Activated T-cell treated with anti-CD3 and anti-CD28 coated beads for 4 hours (primary cell): ENCODE measurements at regions not wholly inside any gene's neighbourhood (a gene's known extent, or its start where the extent isn't known, plus 50 kb on each side); places are given as distances from the start of the nearest gene placed in this dataset.
"Not testable (repeated sequence)": the region's sequence is repeated elsewhere in the genome, so short reads cannot be mapped to it uniquely, and the experiment has no call there.

Source experiments
- DNase-seq: peaks from one replicate; pipeline ENCODE4 v3.0.0-alpha.2; 2020

- no peak for DNase-seq
Measured at GRCh38 chr6:120484146-120484545, 850.1 kb downstream of the TBC1D32 start.

GRCh38 chr6:120478650-120479049, 855.6 kb downstream of the TBC1D32 start:
- no peak for DNase-seq

- DNase-seq: no peak
Measured at GRCh38 chr6:120473804-120474203, 860.5 kb downstream of the TBC1D32 start.

DNA sequence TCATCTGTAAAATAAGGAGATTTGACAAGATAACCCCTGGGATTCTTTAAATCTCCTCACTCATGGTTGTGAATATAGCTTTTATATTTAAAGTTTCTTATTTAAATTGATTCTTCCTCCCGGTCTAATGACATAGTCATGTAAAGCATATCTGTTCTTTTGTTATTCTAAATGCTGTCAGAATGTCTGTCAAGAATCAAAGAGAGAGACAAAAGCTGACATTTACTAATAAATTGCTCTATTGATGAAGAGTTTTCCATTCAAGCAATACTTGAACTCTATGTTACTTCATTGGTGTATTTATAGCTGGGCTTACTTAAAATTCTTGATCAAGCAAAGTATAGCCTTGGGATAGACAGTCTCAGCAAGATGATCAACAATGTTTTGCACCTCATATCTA, 865.8 kb downstream of the TBC1D32 start:
- DNase-seq: no peak

- DNase-seq: no peak
Measured at GRCh38 chr6:120451508-120451907, 882.8 kb downstream of the TBC1D32 start.

GRCh38 chr6:120447605-120448004, 886.7 kb downstream of the TBC1D32 start:
- DNase-seq: no peak

- not testable (repeated sequence) for DNase-seq
Measured at GRCh38 chr6:120432840-120433239, 901.4 kb downstream of the TBC1D32 start.

DNA sequence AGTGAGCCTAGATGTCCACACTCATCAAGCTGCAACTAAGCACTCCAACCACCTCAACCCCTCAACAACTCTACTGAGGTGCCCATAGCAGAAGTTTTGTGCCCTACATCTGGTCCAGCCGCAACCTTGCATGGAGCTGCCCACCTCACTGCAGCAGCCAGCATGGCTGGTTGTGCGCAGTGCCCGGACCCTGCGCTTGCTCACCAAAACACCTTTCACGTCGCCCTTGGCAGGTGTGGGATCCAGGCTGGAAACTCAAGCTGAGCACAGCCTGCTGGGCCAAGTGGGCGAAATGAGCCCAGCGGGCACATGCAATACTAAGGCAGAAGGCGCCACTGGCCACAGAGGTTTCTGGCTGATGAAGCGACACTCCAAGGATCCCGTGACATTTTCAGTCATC, 902.4 kb downstream of the TBC1D32 start:
- no peak for DNase-seq

GRCh38 chr6:120411394-120411793, 922.9 kb downstream of the TBC1D32 start:
- DNase-seq: no peak

- DNase-seq: no peak
Measured at GRCh38 chr6:120410586-120410985, 923.7 kb downstream of the TBC1D32 start.

DNA sequence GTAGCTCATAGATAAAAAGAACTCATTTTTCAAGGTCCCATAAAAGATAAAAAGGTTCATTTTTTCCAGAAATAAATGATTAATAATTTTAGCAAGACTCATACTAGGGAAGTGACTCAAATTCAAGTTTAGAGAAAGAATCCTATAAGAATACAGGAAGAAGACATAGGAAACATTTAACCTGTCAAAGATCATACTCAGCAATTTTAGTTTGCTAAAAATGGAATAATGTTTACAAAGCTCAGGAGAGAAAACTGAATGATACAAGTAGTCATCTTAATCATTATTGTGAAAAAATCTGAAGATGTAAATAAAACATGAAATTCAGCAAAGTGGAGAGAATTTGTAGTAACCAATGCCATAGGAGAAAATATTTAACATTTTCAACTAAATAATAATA, 926.6 kb downstream of the TBC1D32 start:
- DNase-seq: no peak

DNA sequence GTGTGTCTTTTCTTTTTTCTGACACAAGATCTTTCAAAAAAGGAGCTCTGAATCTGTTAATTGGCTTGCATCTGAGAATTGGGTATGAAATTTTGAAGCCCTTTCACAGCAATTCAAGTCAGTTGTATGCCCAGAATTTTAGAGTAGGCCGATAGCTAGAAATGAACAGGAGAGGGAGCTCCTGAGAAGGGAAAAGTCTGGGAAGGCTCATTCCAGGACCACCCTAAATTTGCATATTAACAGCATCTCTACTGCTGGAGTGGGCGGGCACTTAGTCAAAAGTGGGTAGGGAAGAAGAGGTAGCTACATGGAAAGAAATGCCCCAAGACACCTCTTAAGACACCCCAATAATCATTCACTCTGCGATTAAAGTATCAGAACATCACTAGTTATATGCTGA, 928.3 kb downstream of the TBC1D32 start:
- DNase-seq: no peak

- no peak for DNase-seq
Measured at GRCh38 chr6:120395784-120396183, 938.5 kb downstream of the TBC1D32 start.

- no peak for DNase-seq
Measured at GRCh38 chr6:120395330-120395729, 939.0 kb downstream of the TBC1D32 start.

- DNase-seq: no peak
Measured at GRCh38 chr6:120392941-120393340, 941.3 kb downstream of the TBC1D32 start.

- no peak for DNase-seq
Measured at GRCh38 chr6:120384671-120385070, 949.6 kb downstream of the TBC1D32 start.

DNA sequence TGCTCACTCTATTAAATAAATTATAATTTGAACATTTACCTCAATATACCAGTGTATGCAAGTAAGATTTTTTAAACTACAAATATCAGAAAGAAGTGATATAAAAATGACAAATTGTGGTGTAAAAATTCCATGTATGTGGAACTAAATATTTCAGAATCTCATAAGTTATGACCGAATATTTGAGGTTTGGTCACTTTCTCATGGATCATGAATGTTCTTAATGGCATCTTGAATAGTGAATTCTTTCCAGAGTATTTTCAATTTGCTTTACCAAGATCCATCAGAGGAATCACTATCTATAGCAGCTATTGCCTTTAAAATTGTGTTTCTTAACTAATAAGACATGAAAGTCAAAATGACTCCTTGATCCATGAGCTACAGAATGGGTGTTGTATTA, 950.6 kb downstream of the TBC1D32 start:
- no peak for DNase-seq

DNA sequence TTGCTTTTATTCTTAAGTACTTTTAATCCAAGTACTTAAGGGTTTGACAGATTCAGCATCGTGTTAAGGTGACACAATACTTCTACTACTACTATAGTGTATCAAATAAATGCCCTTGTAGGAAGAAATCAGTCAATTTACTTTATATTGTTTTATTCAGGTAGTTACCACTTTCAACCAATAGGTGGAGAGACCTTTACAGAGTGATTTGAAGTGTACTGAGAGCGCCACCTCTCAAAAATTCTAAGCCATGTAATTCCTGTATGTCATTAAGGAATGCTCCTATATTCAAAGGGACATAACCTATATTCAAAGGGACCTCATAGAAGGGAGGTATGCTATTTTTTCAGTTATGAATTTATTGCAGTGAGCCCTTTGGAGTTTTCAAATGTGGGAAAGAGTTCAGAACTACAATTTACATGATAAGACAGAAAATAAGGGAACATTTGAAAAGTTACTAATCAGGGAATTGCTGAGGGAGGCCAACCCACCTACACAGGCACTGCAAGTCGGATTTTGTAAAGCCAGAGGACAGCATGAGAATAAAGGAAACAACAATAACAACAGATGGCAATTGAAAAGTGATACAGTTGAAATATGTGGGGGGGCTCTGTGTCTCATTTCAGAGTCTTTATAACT, 955.6 kb downstream of the TBC1D32 start:
- no peak for DNase-seq

DNA sequence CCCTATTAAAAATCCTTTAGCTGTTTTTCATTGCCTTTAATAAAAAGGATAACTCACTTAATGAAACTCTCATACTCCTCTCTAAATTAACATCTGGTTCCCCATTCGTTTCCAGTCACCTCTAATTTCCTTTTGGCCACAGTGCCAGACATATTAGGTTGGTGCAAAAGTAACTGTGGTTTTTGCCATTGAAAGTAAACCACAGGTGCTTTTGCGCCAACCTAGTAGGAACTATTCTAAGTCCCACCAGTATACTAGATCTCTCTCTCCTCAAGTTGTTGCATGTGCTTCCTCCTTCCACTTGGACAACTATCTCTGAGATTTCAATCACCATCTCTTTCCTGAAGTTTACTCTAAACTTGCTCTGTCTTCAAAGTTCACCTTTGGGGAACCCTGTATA, 961.1 kb downstream of the TBC1D32 start:
- DNase-seq: no peak

GRCh38 chr6:120363429-120363828, 970.9 kb downstream of the TBC1D32 start:
- no peak for DNase-seq

- DNase-seq: not testable (repeated sequence)
Measured at GRCh38 chr6:120358535-120358934, 975.7 kb downstream of the TBC1D32 start.

- no peak for DNase-seq
Measured at GRCh38 chr6:120357447-120357846, 976.8 kb downstream of the TBC1D32 start.

DNA sequence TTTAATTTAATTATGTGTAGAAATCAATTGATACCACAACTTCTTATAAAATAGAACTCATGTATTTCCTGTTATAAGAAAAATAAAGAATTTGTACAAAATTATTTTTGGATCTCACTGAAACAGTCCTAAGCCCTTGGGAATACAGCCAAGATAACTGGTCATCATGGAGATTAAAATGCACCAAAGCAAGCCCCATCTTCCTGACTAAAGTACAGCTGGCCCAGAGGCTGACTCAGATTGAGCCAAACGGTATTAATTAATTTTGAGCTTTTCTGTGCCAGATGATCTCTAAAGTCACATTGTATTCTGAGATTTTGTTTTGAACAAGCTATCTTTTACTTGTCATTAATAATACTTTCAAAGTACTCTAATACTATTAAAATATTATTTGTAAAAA, 978.5 kb downstream of the TBC1D32 start:
- DNase-seq: no peak

GRCh38 chr6:120354452-120355098, 979.7 kb downstream of the TBC1D32 start:
- DNase-seq: no peak

GRCh38 chr6:120352491-120352890, 981.8 kb downstream of the TBC1D32 start:
- no peak for DNase-seq
